ENCODE measurements at regions not wholly inside any gene's neighbourhood (a gene's known extent, or its start where the extent isn't known, plus 50 kb on each side); places are given as distances from the start of the nearest gene placed in this dataset.
A peak's percentile ranks its signal among the peaks of the same experiment; 100 is the strongest.

DNA sequence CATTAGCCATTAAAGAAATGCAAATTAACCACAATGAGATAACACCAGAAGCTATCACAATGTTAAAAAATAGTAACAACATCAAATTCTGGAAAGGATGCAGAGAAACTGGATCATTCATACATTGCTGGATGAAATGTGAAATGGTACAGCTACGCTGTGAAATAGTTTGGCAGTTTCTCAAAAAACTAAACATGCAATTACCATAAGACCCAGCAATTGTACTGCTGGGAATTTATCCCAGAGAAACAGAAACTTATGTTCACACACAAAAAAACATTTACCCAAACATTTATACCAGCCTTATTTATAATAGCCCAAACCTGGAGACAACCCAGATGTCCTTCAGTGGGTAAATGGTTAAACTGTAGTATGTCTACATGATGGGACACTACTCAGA lies 592.9 kb downstream of the ZNF608 start:
- no peak for DNase-seq

- no peak for DNase-seq
These were observed 597.9 kb downstream of the ZNF608 start for GRCh38 chr5:124148574-124148973.

DNA sequence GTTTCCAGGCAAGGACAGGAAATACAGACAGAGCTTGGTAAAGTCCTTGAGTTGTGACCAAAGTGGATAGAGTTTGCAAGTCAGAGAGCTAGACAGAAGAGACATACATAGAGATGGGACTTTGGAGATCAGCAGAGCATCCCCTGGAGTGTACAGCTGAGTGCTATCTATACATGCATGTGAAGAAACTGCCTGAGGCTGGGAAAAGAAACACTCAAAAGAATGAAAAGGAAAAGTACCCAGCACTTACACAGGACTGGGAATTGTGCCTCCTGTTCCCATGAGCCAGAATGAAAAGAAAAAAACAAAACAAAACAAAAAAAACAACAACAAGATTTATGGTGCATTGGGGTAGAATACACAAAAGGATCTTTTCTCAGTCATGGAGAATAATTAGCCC lies 606.4 kb downstream of the ZNF608 start:
- no peak for DNase-seq

- no peak for DNase-seq
These were observed 607.0 kb downstream of the ZNF608 start for GRCh38 chr5:124139477-124139876.

GRCh38 chr5:124136609-124137008 lies 609.8 kb downstream of the ZNF608 start:
- DNase-seq = no peak

GRCh38 chr5:124134941-124135340 lies 611.5 kb downstream of the ZNF608 start:
- DNase-seq = no peak

DNA sequence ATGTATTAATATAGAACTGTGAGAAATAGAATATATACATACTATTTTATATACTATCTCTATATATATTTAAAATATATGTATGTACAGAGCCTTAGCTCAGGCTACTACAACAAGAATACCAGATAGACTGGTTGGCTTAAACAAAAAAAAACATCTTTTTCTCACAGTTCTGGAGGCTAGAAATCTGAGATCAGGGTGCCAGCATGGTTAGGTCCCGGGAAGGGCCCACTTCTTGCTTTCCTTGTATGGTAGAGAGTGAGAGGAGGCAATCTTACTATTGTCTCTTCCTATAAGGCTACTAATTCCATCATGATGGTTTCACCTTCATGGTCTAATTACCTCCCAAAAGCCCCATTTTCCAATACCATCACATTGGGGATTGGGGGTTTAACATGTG lies 613.0 kb downstream of the ZNF608 start:
- no peak for DNase-seq

DNA sequence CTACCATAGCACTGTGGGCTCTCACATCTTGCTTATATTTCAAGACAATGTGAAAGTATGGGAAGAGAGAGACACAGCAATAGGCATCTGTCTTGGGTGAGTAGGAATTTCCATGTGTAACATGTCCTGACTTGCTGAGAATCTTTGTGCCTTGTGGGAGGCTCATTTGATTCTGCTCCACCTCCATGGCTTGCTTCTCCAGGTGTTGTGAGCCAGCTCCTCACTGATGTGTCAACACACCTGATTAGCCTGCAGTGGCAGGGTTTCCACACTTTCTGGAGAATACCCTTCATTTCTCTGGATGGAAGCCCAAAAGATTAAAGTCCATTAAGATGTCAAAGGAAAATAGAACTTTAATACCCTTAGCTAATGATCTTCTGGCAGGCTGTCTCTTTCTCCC lies 613.6 kb downstream of the ZNF608 start:
- DNase-seq = no peak

GRCh38 chr5:124131466-124131865 lies 615.0 kb downstream of the ZNF608 start:
- no peak for DNase-seq

DNA sequence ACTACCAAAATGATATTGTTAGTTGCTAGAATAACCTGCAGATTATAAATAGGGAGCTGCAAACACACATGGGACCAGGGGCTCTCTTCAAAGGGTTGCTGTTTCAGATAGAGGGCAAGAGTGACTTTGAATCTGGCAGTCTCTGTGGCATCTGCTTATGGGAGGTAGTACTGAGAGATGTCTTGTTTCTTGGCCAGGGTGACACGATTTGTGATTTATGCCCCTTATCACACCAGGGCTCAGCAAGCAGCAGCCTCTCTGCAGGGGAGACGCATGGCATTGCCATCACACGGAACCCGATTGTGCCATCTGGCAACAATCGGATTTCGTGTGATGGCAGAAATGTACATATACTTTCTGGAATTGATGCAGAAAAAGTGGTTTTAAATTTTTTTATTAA lies 615.6 kb downstream of the ZNF608 start:
- no peak for DNase-seq

- no peak for DNase-seq
These were observed 616.9 kb downstream of the CSNK1G3 start for GRCh38 chr5:124128867-124129266.

DNA sequence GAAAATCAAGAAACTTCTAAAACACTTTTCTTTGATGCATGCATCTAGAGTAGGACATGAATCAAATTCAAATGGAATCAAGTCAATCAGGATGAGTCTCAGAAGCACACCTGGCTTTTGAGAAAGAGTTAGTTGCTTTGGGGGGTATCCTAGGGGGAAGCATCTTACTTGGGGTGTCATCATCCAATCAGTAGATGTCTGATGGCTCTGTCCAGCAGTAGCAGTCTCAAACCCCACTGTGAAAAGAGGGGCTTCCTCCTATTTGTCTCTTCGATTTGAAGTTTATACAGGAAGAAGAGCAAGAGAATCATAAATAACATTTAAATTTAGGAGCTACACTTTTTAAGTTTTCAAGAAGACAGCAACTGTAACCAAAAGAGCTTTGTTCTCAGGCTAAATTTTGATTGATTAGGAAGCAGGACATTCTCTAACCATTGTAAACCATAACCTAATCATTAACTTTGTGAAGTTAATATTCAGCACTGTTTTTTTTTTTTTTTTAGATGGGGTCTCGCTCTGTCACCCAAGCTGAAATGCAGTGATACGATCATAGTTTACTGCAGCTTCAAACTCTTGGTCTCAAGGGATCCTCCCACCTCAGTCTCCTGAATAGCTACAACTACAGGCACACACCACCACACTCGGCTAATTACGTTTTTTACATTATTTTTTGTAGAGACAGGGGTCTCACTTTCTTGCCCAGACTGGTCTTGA lies 614.7 kb downstream of the CSNK1G3 start:
- DNase-seq = no peak

DNA sequence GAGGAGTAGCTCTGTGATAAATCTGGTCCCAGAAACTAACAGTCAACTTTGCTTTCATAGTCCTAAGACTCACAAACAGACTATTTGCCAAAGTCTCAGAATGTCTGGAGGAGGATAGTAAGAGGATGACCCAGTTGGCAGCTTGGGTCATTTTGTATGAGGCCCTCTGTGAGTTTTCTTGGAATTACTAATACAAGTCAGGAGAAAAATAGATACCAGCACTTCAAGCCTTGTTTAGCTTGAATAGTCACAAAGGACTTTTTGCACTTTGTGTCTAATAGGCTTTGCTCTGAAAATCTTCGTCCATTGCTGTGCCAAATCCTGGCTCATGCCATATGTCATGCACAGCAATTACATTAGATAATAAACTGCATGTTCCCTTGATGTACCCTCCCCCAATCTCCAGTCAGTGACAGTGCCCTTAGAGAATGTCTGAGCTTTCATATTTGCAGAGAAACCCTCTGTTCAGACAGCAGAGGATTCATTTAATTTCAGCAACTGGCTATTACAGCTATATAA lies 612.8 kb downstream of the CSNK1G3 start:
- peak; percentile 6 for DNase-seq

DNA sequence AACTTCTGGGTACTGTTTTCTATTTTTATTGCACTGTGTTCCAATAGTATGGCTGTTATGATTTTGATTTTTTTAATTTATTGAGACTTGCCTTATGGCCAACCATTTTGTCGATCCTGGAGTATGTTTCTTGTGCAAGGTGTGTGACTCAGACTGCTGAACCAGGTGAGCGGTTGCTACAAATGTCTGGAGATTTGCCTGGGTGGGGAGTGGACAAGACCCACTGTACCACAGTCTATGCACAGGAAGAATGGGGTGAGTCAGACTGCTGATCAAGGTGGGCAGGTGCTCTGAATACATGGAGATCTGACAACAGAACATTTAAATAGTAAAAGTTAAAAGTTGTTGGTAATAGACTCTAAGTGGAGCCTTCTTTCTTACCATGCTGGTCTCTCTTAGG lies 609.2 kb downstream of the CSNK1G3 start:
- no peak for DNase-seq

DNA sequence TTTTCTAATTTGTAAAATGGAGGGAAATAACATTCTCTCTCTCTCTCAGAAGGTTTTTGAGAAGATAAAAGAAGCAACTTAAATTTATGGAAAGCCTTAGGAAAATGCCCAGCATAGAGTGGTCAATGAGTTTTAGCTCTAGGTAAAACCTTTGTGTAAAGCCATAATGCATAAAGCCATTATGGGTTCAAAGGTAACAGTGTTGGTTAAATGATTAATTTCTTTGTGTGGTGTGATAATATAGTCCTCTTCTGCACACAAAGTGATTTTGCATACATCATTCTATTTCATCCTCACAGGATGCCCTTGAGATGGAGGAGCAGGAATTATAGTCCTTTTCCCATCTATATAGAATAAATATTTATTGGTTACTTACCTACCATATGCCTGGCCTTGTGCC lies 602.9 kb downstream of the CSNK1G3 start:
- DNase-seq = no peak

- peak; percentile 44 for DNase-seq
These were observed 599.9 kb downstream of the CSNK1G3 start for GRCh38 chr5:124111886-124112285.

DNA sequence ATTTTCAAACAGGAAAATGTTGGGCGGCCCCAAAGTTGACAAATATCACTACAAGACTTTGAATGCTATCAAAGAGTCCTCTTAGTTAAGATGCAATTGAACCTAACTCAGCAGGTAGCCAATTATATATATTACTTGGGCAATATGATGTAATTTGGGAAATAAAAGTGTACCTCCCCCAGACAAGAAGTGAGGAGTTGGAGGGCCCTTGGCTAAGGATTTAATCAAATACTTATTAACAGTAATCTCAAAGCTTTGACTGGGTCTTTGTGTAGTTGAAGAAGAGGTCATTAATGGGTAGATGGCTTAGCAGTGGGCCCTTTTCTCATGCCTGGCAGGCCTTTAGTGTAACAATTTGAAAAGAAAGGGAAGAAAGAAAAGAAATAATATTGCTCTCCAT lies 599.0 kb downstream of the CSNK1G3 start:
- DNase-seq = no peak

DNA sequence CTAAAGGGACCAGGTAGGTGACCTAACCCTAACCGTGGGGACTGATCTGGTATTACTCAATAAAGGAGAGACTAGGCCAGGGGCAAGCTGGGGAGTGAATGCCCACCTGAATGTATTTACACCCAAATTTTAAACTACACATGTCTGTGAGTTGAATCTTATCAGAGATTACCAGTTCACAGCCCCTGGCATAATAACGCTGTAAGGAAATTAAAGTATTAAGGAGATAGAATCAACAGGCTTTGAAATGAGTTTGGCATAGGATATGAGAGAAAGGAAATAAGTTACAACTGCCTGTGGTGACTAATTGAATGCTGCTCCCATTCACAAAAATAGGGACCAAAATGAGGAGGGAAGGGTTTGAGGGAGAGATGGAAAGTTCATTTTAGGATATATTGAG lies 593.3 kb downstream of the CSNK1G3 start:
- no peak for DNase-seq

DNA sequence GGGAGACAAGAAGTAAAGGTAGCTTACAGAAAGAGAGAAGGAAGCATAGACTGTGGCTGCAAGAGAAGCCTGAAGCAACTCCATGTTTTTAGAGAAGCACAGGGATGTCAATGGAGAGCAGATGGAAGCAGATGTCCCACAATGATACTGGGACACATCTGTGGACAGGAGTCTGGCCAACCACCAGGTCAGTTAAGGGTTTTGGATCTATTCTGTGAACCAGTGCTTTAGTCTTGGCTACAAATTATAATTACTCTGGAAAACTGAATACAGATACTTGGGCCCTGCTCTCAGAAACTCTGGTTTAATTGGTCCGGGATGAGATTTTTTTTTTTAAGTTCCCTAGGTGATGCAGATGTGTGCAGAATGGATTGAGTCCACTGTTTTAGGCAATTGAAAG lies 592.8 kb downstream of the CSNK1G3 start:
- DNase-seq = no peak

DNA sequence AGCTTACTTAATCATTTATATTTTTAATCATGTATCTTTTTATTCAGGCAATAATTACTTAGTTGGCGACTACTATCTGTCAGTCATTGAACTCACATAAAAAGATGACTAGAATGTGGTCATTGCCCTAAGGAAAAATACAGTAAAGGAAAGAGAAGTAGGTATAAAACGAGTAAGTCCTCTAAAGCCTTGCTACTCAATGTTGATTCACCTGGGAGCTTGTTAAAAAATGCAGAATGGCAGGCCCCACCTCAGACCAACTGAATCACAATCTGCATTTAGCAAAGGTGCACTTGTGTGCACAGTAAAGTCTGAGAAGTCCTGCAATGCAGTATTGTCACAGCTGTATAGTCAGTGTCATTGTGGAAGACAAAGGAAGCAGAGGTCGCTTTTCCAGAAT lies 592.4 kb downstream of the CSNK1G3 start:
- no peak for DNase-seq

- DNase-seq = peak; percentile 42
These were observed 591.7 kb downstream of the CSNK1G3 start for GRCh38 chr5:124103671-124104070.

DNA sequence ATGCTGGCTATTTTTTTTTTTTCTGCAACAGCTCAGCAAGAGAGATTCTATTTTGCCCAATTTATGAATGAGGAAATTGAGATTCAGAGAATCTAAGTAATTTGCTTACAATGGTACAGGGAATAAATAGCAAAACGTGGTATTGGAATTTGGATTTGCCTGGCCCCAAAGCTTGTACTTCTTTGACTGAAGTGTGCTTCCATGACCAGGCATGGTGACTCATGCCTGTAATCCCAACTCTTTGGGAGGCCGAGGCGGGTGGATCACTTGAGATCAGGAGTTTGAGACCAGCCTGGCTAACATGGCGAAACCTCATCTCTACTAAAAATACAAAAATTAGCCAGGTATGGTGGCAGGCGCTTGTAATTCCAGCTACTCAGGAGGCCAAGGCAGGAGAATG lies 591.1 kb downstream of the CSNK1G3 start:
- DNase-seq = peak; percentile 4

GRCh38 chr5:124102486-124102885 lies 590.5 kb downstream of the CSNK1G3 start:
- DNase-seq = no peak

DNA sequence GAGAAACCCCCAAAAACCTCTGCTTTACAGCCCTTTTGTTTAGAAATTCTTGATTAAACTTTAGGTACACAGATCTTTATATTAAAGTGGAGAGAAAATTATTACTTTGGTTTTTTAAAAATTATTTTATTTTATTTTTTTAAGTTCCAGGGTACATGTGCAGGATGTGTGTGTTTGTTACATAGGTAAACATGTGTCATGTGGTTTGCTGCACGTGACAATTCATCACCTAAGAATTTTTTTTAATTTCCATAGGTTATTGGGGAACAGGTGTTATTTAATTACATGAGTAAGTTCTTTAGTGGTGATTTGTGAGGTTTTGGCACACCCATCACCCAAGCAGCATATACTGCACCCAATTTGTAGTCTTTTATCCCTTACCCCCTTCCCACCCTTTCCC lies 581.7 kb downstream of the CSNK1G3 start:
- DNase-seq = no peak

- DNase-seq = no peak
These were observed 578.1 kb downstream of the CSNK1G3 start for GRCh38 chr5:124090115-124090514.

Measured in fibroblast of upper back skin (primary cell).